T-helper 2 cell treated with Interferon-gamma antibody and Interleukin-4, amounts not matched to agents 5 μg/mL and 100 μg/mL, for 36 hours (primary cell): ENCODE measurements at regions not wholly inside any gene's neighbourhood (a gene's known extent, or its start where the extent isn't known, plus 50 kb on each side); places are given as distances from the start of the nearest gene placed in this dataset.

Experiments
- DNase-seq: peaks from one replicate; pipeline ENCODE4 v3.0.0; 2021; ENCODE audit warnings: low spot score
- H3K27ac Mint-ChIP-seq: one replicate; pipeline ENCODE4 v1.8.0; 2021; ENCODE audit warnings: mild to moderate bottlenecking, mixed read lengths
- H3K27me3 Mint-ChIP-seq: one replicate; pipeline ENCODE4 v1.8.0; 2021; ENCODE audit warnings: low read depth, mixed read lengths
- H3K36me3 Mint-ChIP-seq: one replicate; pipeline ENCODE4 v1.8.0; 2021; ENCODE audit warnings: low read depth, mixed read lengths
- H3K4me1 Mint-ChIP-seq: one replicate; pipeline ENCODE4 v1.8.0; 2021; ENCODE audit warnings: low read depth, mixed read lengths
- H3K4me3 Mint-ChIP-seq: one replicate; pipeline ENCODE4 v1.8.0; 2022; ENCODE audit warnings: mild to moderate bottlenecking, moderate library complexity, mixed read lengths
- H3K9me3 Mint-ChIP-seq: one replicate; pipeline ENCODE4 v1.8.0; 2021; ENCODE audit warnings: mixed read lengths

DNA sequence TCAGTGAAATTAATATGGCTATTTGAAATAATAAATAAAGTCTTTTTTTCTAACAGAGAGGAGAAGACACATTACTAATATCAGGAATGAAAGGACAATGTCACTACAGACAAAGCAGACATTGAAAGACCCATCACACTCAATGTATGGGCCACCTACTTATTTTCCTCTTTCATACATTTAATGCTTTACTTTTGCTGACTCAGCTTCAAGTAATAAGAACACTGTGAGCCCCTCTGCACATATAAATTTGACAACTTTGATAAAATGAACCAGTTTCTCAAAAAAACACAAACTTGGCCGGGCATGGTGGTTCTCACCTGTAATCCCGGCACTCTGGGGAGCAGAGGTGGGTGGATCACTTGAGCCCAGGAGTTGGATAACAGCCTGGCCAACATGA, 664.2 kb upstream of the COBL start:
- DNase-seq: no peak
- Mint-ChIP-seq H3K27ac (no peak overlapping the region), H3K27me3 (no peaks in the 10 kb centered on the region), H3K36me3 (no peaks in the 10 kb centered on the region), H3K9me3 (peaks cover 11% of the 10 kb centered on the region), H3K4me1 (no peaks in the 10 kb centered on the region), H3K4me3 (no peak overlapping the region)

DNA sequence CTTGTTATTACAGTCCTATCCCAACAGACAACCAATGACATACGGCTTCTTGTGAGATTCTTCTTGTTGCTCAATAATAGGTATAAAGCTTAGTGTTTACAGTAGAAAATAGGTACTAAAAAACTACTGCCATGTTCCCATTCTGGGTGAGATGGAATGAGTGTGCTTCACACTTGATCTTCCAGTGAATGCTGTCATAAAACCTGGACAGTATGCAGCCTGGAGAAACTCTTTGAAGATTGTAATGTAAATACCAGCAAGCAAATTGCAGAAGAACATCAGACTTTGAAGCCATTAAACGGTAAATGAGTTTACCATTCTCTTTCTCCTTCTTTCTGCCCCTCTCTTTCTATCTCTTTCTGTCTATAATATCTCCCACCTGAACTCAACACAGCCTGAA, 663.7 kb upstream of the COBL start:
- Mint-ChIP-seq H3K27me3 (no peaks in the 10 kb centered on the region), H3K9me3 (peaks cover 10% of the 10 kb centered on the region), H3K27ac (no peak overlapping the region), H3K4me3 (no peak overlapping the region), H3K36me3 (no peaks in the 10 kb centered on the region), H3K4me1 (no peaks in the 10 kb centered on the region)
- DNase-seq: no peak

DNA sequence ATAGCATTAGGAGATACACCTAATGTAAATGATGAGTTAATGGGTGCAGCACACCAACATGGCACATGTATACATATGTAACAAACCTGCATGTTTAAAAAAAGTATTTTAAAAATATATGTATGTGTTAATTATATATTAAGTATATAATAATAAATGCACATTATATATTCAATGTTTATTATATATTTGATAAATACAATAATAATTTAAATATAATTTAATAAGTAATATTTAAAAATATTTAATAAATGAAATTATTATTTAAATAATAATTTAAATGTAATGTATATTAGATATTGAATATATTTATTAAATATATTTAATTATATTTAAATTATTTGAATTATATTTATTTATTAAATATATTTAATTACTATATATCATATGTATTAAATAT, 661.3 kb upstream of the COBL start:
- H3K27ac Mint-ChIP-seq: no peak overlapping the region
- H3K4me3 Mint-ChIP-seq: no peak overlapping the region
- H3K36me3 Mint-ChIP-seq: no peaks in the 10 kb centered on the region
- no peak for DNase-seq
- peaks cover 8% of the 10 kb centered on the region for H3K9me3 Mint-ChIP-seq
- H3K27me3 Mint-ChIP-seq: no peaks in the 10 kb centered on the region
- H3K4me1 Mint-ChIP-seq: no peaks in the 10 kb centered on the region

DNA sequence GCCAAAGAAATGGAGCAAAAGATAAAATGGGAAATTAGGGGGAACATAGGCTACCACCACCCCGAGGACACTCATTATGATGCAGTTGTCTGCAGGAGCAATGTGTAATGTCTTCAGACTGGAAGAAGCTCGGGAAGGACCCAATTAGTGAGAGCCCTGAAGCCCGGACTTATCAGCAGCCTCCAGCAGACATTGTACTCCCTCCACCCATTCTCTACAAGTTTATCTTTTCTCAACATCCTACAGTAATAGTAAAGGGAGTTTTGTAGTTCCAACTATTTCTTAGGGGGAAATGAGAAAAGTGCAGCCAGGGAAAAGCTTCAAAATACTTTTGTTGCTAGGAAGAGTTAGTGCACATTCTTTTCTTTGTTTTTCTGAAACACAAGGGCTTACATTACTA, 657.3 kb upstream of the COBL start:
- no peak overlapping the region for H3K27ac Mint-ChIP-seq

DNA sequence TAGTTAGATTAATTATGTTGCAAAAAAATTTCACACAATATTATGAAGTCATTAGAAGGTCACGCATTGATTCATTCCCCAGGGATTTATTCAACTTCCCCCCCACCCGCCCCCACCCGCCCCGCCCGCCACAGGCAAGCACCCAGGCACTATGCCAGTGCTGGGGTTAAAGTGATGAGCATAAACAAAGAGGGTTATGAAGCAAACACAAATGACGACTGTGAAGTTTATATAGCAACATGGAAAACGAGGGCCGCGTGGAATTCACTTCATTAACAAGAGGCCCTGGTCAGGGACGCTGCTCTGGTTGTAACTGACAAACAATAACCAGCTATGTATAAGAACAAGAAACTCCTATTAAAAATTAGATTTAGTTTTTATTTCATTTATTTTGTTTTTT, 656.5 kb upstream of the COBL start:
- Mint-ChIP-seq H3K9me3 (peaks cover 7% of the 10 kb centered on the region), H3K4me3 (no peak overlapping the region), H3K27ac (no peak overlapping the region), H3K27me3 (no peaks in the 10 kb centered on the region), H3K4me1 (no peaks in the 10 kb centered on the region), H3K36me3 (no peaks in the 10 kb centered on the region)
- no peak for DNase-seq

More for the DNA sequence above, 657.3 kb upstream of the COBL start:
- no peaks in the 10 kb centered on the region for H3K4me1 Mint-ChIP-seq
- H3K9me3 Mint-ChIP-seq: peaks cover 11% of the 10 kb centered on the region
- DNase-seq: no peak
- H3K4me3 Mint-ChIP-seq: no peak overlapping the region
- H3K27me3 Mint-ChIP-seq: no peaks in the 10 kb centered on the region
- no peaks in the 10 kb centered on the region for H3K36me3 Mint-ChIP-seq

DNA sequence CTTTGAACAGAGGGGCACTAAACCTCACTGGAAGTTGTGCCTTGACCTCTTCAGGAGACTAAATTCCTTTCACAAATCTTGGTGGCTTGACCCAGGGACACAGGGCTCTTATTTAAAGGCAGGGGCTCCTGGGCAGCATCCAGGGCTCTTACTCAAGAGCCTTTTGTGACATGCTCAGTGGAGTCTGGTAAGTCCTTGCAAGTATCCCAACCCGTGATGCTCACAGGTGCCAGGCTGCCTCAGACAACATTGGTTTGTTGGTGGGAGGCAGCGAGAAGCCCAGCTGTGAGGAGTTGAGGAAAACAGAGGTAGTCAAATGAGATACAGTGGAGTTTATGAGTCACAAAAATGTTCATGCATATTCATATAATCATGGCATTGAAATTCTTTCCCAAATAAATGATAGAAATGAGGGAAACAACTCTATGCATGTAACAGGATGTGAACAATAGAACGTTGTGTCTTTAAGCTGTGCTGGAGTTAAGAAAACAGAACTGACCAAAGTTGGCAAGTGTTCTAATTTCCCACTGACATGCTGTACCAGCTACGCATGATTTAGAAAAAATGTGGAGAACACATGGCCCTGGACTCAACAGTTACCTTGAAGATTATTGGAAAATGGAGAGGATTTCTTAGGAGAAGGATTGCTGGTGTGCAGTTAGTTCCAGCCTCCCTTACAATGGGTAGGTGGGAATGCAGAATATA, 654.5 kb upstream of the COBL start:
- Mint-ChIP-seq H3K4me3 (no peak overlapping the region), H3K4me1 (no peaks in the 10 kb centered on the region), H3K36me3 (no peaks in the 10 kb centered on the region), H3K27me3 (no peaks in the 10 kb centered on the region), H3K27ac (no peak overlapping the region), H3K9me3 (peaks cover 11% of the 10 kb centered on the region)
- no peak for DNase-seq

DNA sequence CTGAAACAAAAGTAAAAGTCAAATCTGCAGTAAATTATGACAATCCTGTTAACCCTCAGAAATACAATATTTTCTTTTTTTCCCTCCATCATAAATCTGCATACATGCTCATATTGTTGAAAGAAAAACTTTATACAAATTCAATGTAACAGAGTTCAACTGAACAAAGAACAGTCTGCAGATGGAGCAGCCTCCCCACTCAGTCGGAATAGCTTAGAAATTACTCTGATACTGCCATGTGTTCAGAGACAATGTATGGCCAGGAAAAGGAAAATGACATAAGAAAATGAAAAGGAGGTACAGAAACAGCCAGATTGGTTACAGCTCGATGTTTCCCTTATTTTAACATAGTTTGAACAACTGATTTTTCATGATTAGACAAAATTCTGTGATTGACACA, 651.9 kb upstream of the COBL start:
- no peaks in the 10 kb centered on the region for H3K4me1 Mint-ChIP-seq
- H3K4me3 Mint-ChIP-seq: no peak overlapping the region
- no peak for DNase-seq
- H3K9me3 Mint-ChIP-seq: peaks cover 12% of the 10 kb centered on the region
- no peak overlapping the region for H3K27ac Mint-ChIP-seq
- no peaks in the 10 kb centered on the region for H3K27me3 Mint-ChIP-seq
- H3K36me3 Mint-ChIP-seq: no peaks in the 10 kb centered on the region

DNA sequence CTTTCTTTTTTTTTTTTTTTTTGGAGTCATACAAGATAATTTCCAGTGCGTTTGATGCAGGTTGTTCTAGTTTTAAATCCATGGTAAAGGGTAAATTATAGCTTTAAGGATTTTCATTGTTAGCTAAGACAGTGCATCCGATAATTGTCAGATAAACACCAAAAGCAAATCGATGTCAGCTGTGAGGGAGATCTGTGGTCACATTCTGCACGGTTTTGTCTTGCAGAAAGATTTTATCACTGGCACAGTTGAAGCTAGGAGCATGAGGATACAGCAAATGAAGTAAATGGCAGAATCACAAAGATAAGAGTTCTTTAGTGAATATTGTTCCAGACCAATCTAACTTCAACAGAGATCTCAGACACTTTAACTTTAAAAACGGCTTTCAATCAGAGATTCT, 648.8 kb upstream of the COBL start:
- Mint-ChIP-seq H3K4me3 (no peak overlapping the region), H3K36me3 (no peaks in the 10 kb centered on the region), H3K27ac (no peak overlapping the region), H3K4me1 (no peaks in the 10 kb centered on the region), H3K9me3 (peaks cover 21% of the 10 kb centered on the region), H3K27me3 (no peaks in the 10 kb centered on the region)
- DNase-seq: no peak

DNA sequence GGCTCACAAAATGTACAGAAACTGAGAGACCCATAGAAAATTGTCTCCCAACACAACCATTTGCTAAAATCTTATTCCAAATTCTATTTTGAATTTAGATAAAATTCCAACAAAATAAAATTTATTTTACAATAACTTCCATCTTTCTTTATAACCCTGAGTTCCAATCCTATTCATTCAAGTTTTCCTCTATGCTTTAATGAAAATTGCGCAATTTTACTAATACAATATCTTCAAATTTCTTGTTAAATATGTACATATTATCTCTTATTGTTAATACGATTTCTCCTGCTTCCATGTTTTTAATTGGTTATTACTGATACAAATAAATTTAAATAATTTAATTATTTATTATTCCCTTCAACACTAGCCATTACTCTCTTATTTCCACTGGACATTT, 645.2 kb upstream of the COBL start:
- Mint-ChIP-seq H3K36me3 (no peaks in the 10 kb centered on the region), H3K9me3 (peaks cover 27% of the 10 kb centered on the region), H3K4me1 (no peaks in the 10 kb centered on the region), H3K4me3 (no peak overlapping the region), H3K27ac (no peak overlapping the region), H3K27me3 (no peaks in the 10 kb centered on the region)
- no peak for DNase-seq

DNA sequence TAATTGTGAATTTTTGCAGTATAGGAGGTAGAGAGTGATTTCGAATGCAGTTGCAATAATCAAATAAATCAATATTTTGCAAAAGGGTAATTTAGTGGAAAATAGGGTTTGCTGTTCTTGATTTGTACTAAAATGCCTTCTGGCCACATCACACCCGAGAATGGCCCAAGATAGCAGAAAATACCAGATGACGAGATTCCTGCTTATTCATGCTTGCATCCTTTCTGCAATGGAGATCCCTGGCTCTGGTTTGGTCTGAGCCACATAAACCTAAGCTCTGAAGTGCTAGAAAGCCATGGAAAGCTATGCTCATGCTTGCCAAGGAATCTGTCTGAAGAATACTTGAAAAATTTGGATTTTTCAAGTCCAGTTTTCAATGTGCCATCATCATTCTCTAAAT, 634.2 kb upstream of the COBL start:
- Mint-ChIP-seq H3K4me1 (no peaks in the 10 kb centered on the region), H3K27me3 (no peaks in the 10 kb centered on the region), H3K36me3 (no peaks in the 10 kb centered on the region), H3K27ac (no peak overlapping the region), H3K9me3 (peaks cover 28% of the 10 kb centered on the region), H3K4me3 (no peak overlapping the region)
- DNase-seq: no peak

DNA sequence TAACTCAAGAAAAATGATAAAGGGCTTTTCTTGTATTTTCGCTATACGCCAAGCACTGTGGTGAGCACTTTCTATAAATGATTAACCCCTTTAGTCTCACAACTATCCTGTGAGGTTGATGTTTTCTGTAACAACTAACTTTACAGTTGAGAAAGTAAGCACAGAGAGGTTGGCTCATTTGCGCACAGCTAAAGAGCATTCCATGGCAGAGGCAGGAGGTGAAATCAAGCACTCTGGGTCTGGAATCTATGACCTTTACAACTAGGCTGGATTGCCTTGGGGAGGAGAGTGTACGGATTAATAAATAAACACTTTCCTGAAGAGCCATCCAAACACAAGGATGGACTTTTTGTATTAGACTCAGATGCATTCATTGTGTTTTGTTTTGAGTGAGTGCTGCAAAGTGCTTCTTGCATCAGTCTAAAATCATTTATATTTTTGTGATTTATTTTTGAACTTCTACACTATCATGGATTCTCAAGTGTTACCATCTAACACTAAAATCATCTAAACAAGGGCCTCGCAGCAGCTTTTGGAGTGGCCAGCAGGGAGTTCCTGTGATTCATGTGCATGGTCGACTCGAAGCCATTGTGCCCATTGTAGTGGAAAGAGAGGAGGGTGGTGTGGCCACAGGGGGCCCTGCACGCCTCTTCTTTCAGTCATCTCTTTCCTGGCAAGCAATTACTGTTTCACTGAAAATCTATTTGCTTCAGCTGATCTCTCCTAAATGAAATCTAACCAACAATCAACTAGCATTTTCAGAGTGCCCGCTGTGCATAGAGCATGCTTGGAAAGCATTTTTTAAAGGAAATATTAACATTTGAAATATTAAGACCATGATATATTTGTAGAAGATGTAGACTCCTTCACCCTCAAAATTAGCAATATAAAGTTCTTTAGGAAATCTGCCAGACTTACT, 633.4 kb upstream of the COBL start:
- Mint-ChIP-seq H3K9me3 (peaks cover 30% of the 10 kb centered on the region), H3K27ac (no peak overlapping the region), H3K27me3 (no peaks in the 10 kb centered on the region), H3K4me3 (no peak overlapping the region), H3K4me1 (no peaks in the 10 kb centered on the region), H3K36me3 (no peaks in the 10 kb centered on the region)
- DNase-seq: no peak

DNA sequence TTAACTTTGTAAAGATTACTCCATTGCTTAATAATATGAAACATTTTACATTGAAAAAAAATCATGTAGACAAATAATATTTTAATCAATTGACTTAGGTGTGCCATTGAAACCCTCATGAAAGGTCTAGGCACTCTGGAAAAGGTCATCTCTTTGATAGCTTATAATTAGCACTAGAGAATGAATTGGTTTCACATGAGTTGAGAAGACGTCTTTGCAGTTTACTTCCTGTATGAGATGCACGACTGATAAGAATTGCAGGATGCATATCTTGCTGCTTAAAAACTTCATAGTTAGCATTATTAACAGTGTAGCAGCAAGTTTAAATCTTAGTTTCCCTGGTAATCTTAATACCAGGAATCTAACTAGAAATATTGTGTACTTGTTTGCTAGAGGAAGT, 614.2 kb upstream of the COBL start:
- DNase-seq: no peak
- H3K4me3 Mint-ChIP-seq: no peak overlapping the region
- H3K27me3 Mint-ChIP-seq: no peaks in the 10 kb centered on the region
- H3K27ac Mint-ChIP-seq: no peak overlapping the region
- H3K4me1 Mint-ChIP-seq: no peaks in the 10 kb centered on the region
- H3K36me3 Mint-ChIP-seq: no peaks in the 10 kb centered on the region
- peaks cover 45% of the 10 kb centered on the region for H3K9me3 Mint-ChIP-seq

DNA sequence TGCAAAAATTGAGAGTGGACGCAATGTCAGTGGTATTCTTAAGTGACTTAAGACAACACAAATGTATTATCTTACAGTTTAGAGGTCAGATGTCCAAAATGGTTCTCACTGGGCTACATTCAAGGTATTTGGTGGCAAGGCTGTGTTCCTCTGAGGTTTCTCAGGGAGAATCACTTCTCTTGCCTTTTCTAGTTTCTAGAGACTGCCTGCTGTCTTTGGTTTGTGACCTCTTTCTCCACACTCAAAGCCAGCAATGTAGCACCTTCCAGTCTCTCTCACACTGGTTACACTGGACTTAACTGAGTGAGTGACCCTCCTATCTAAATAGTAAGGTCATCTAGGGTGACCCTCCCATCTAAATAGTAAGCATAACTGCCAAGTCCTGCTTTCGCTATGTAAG, 613.2 kb upstream of the COBL start:
- H3K27ac Mint-ChIP-seq: no peak overlapping the region
- H3K27me3 Mint-ChIP-seq: no peaks in the 10 kb centered on the region
- H3K36me3 Mint-ChIP-seq: no peaks in the 10 kb centered on the region
- no peaks in the 10 kb centered on the region for H3K4me1 Mint-ChIP-seq
- H3K9me3 Mint-ChIP-seq: peaks cover 46% of the 10 kb centered on the region
- H3K4me3 Mint-ChIP-seq: no peak overlapping the region
- no peak for DNase-seq

DNA sequence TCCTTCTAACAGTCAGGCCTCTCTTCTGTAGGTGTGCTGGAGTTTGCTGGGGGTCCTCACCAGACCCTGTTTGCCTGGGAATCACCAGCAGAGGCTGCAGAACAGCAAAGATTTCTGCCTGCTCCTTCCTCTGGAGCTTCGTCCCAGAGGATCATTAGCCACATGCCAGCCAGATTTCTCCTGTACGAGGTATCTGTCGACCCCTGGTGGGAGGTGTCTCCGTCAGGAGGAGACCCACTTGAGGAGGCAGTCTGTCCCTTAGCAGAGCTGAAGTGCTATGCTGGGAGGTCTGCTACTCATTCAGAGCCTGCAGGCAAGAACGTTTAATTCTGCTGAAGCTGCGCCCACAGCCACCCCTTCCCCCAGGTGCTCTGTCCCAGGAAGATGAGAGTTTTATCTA, 611.1 kb upstream of the COBL start:
- no peak overlapping the region for H3K4me3 Mint-ChIP-seq
- H3K9me3 Mint-ChIP-seq: peaks cover 46% of the 10 kb centered on the region
- H3K27ac Mint-ChIP-seq: no peak overlapping the region
- H3K27me3 Mint-ChIP-seq: no peaks in the 10 kb centered on the region
- H3K4me1 Mint-ChIP-seq: no peaks in the 10 kb centered on the region
- no peaks in the 10 kb centered on the region for H3K36me3 Mint-ChIP-seq
- no peak for DNase-seq
